ENCODE measurements at regions not wholly inside any gene's neighbourhood (a gene's known extent, or its start where the extent isn't known, plus 50 kb on each side); places are given as distances from the start of the nearest gene placed in this dataset.
A peak's percentile ranks its signal among the peaks of the same experiment; 100 is the strongest.
"Not testable (repeated sequence)": the region's sequence is repeated elsewhere in the genome, so short reads cannot be mapped to it uniquely, and the experiment has no call there.

DNA sequence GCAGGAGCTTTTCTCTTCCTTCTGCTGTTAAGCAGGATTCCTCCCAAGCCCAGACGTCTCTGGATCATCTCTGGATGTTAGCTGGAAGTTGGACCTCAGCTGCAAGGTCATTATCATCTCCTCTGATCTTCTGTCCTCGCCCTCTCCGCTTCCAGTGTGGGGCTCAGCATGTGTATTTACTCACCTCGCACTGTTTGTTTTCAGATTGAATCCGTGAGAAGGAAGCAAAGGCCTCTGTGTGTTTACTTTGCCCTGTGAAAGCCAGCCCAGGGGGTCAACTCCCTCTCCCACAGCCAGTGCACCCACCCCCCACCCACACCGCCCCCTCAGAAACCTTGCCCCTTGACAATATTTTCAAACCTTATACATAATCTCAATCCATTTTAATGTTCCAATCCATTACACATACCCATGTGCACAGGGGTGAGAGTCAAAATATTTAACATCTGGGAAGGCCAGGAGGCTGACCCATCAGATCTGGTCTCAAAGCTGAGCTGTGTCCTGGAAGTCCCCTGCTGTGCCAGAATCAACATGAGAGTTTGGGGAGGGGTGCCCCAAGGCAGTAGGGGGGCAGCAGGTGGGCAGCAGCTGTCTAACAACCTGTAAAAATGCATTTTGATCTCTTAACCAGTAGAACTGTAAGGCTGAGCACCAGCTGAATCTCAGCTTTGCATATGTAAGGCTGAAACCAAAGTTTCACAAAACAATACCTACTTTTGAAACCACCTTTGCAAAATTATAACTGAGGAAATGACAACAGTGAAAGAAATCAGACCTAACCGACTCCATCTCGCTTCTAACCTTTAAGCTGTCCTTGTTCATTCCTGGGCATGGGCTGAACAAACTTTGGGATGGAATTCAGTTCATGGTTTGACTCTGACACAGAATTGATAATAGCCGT, 157.9 kb downstream of the ZNF664 start:
- DNase-seq (ENCODE audit: low spot score), result peak; percentile 58

DNA sequence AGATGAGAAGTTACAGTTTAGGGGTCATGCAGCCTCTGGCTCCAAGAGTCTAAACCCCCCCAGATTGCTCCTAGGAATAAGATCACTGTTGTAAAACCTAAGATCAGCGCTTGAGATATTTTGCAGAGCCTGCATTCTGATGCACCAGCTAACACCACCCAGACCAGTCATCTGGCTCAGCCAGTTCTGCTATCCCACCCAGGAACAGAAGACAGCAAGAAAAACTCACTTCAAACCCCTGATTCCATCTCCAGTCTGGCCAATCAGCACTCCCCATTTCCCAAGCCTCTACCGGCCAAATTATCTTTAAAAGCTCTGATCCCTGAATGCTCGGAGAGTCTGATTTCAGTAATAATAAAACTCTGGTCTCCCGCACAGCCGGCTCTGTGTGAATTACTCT, 158.6 kb downstream of the ZNF664 start:
- DNase-seq (ENCODE audit: low spot score), result no peak

DNA sequence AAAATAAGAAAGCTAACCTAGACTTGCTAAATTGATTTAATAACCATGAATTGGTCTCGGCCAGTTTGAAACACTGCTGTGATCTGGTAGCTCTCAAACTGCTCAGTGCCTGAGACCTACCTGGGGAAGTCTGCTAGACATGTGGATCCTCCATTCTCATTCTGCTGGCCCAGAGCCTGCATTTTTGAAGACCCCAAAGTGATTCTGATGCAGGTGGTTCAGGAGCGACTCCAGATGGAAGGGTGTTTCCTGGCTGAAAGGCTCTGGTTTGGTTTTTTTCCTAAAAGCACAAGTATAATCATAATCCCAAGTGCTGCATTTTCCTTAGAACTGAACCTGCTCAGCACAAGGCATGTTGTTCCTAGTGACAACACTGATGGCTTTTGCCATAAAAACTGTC, 159.5 kb downstream of the ZNF664 start:
- DNase-seq (ENCODE audit: low spot score), result no peak

DNA sequence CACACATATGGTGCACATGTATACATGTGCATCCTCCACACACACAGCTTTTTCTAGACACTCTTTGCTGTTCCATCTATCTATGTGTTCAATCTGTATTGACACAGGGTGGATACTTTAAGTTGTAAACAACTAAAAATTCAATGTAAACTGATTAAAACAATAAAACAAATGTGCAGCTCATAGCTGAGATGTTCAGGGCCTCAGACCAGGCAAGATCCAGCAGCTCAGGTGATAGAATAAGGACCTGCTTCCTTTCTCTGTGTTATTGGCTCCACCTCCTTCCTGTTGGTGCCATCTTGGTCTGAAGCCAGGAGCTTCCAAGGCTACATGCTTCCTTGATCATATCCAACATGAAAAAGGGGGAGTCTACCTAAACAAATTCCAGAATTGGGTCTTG, 158.1 kb upstream of the RFLNA start:
- no peak for DNase-seq (ENCODE audit: low spot score)

DNA sequence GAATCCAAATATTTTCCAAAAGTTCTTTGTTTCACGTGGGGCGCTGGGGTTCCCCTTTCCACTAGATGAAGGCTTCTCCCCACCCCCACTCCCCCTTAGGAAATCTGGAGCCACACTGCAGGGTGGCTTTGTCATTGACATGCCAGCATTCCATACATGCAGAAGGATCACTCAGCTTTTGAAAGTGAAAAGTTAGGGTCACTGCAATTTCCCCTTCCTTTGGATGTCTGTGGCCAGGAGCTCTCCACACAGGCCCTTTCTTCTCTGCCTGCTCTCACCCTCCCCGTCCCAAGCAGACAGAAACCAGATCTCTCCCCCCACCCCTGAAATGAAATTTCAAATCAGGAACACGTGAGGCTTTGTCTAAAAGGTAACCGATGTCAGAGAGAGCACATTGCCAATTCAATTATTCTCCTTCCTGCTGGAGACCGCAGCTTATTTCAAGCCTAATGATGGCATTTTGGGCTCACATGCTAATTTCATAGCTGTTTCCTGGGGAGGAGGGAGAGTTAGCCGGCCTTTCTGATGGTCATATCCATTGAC, 153.9 kb upstream of the RFLNA start:
- DNase-seq (ENCODE audit: low spot score), result no peak

DNA sequence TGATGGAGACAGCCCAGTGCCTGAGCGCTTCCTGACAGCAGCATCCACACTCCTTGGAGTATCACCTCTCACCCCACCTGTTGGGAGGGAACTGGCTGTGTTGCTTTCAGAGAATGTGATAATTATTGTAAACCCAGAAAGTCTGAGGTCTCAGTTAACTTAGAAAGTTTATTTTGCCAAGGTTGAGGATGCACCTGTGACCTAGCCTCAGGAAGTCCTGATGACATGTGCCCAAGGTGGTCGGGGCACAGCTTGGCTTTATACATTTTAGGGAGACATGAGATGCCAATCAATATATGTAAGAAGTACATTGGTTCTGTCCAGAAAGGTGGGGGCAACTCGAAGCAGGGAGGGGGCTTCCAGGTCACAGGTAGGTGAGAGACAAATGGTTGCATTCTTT, 153.3 kb upstream of the RFLNA start:
- DNase-seq (ENCODE audit: low spot score), result not testable (repeated sequence)

DNA sequence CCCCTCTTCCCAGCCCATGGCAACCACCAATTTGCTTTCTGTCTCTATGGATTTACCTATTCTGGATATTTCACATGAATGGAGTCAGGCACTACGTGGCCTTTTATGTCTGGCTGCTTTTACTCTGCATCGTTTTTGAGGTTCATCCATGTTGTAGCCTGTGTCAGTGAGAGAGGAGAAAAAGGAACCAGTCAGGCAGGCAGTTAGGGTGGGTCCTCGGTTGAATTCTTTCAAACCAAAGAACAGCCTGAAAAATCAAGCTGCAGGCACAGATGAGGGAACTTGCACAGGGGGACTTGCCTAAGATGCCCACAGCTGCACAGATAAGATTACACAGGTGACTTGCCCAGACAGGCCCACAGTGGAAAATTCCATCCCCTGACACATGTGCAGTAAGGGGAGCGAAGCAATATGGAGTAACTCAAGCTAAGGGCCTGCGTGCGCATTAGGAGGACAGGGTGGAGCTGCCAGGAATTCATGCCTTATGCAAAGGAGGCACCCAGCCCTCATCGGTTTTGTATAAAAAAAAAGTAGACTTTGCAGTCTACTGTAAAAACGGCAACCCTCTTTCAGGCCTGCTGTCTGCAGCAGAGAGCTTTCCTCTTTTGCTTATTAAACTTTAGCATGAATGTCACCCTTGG, 152.4 kb upstream of the RFLNA start:
- no peak for DNase-seq (ENCODE audit: low spot score)

DNA sequence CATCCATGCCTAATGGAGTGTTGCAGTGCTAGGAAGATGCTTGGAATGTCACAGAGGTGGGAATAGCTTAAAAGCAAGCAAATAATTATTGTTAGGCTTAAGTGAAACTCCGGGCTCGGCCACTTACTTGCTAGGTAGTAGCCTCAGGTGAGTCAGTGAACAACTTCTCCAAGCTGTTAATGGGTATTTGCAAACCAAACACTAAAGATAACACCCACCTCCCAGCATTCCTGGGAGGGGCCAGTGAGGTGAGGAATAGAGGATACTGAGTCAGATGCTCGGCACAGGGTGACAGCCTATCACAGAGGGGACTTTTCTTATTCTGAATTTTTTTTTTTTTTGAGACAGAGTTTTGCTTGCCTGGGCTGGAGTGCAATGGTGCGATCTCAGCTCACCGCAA, 151.2 kb upstream of the RFLNA start:
- DNase-seq (ENCODE audit: low spot score), result no peak

DNA sequence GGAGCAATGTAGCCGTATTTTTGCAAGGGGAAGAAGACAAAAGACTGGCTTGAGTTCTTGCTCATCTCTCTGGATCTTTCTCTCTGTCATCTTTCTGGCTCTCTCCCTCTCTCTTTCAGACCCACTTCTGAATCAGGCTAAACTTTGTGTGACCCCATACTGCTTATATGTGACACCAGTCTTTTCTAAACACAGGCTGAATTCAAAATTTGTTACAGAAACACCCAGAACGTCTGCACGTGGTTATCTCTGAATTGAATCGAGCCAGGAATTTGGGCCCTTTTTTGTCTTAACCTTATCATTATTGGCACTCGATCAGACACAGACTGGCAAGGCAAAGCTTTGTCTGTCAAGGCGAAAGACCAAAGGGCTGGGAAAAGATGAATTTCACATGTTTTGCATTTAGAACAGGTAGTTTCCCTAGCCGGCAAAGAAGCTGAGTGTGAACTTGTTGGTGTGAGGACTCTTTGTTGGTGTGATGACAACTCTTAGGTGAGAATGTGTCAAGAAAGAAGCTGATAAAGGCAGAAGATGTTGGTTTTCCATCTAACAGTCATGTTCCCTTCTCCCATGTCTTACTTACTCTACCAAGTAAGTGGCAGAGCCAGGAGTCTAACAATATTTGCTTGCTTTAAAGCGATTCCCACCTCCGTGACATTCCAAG, 150.2 kb upstream of the RFLNA start:
- no peak for DNase-seq (ENCODE audit: low spot score)

DNA sequence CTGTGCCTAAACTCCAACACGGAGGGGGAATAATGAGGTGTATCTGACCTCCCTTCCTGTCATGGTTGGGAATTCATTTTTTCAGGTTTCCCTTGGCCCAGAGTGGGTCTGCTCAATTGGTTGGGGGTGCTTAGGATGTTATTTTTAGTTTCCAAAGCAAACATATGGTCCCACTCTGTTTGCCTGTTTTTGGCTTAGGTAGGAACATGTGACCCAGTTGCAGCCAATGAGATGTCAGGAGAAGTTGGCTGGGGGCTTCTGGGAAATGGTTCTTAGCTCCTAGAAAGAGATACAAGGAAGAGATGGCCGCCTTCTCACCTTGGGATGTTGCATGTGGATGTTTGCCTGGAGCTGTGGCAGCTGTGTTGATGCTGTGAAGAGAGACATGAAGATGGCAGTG, 147.9 kb upstream of the RFLNA start:
- no peak for DNase-seq (ENCODE audit: low spot score)

DNA sequence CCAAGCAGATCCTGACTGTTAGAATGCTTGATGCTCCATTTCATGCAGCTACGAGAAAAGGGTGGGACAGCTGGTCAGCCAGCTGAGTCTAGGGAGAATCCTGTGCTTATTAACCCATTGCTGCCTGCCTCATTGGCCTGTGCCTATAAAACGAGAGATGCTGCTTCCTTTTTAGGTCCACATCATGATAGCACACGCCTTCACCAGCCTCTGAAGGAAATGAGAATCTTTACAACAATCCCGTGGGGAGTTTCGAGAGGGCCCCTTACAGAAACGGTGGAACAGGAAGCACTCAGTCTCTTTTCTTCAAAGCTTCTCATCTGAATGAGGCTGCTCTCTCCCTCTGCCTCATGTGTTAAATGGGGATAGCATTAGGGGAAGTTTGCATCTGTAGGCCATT, 147.3 kb upstream of the RFLNA start:
- no peak for DNase-seq (ENCODE audit: low spot score)

DNA sequence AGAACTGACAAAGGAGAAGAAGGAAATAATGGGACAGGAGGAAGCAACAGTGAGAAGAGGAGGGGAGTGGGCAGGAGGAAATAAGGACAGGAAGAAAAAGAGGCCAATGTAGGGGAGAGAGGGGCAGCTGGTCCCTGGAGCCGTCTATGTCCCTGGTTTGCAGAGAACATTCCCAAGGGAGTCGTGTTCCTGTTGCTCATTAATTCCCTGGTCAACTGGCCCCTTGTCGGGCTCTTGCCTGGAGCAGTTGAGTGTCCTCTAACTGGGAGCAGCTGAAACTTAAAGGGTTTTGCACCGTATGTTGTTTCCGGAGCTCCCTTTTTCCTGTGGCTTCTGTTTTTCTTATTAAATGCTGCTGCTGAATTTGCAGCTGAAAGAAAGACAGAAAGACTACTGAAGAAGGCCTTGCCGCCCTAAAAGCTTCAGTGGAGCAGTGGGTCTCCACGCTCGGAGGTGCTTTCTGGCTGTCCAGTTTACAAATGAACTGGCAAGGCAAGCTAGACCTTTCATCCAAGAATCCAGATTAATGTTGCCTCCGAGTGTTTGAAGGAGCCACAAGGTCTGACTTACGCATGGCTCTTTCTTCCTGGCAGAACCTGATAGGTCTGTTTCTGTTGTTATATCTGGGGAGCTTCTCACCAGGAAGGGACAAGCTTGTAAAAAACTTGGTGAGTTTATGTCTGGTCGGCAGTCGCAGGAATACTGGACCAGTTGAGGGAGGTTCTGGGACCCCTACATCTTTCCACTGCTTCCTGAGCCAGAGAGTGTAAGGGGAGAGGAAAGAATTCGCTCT, 146.2 kb upstream of the RFLNA start:
- no peak for DNase-seq (ENCODE audit: low spot score)

DNA sequence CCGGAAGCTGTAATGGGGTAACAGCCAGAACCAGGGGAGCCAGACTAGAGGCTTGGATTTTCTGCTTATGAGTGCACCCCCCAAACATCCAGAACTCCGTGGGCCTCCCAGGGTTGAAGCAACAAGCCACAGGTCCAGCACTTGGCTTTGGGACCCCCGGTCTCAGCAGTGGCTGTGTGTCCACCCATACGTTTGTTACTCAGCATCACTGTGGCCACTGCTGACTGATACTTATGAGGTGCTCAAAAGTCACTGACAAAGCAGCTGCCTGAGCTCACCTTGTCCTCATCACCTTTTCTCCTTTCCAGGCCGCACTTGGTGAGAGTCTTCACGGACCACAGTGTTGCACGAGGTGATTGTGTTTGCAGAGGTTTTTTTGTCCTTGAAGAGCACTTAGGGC, 145.6 kb upstream of the RFLNA start:
- DNase-seq (ENCODE audit: low spot score), result no peak

DNA sequence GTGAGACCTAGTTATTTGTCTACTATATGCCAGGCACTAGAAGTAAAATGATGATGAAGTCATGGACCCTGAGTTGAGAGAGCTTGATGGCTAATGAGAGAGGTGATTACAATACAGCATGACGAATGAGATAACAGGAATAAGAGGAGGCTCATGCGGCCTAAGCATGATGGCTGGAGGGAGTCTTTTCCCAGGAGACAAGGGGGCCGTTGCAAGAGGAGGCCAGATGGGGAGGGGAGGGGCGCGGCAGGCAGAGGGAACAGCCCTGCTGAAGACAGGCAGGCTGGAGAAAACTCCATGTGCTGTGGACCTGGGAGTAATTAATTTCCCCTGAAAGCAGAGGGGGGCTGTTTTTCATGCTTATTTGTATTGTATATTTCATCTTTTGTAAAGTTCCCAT, 144.7 kb upstream of the RFLNA start:
- DNase-seq (ENCODE audit: low spot score), result no peak

DNA sequence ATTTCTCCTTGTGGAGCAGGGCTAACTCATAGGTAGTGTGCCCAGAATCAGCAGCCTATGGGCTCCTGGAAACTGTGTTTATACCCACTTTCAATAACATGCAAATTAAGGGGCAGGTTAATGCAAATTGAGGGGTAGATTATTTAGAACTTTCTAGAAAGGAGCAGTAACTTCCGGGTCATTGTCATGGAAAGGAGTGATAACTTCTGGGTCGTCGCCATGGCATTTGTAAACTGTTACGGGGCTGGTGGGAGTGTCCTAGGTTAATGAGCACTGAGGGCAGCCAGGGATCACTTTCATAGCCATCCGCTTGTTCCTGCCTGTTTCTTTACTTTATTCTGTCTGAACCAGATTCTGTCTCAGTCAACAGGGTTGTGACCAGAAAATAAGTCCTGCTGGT, 143.3 kb upstream of the RFLNA start:
- DNase-seq (ENCODE audit: low spot score), result no peak

DNA sequence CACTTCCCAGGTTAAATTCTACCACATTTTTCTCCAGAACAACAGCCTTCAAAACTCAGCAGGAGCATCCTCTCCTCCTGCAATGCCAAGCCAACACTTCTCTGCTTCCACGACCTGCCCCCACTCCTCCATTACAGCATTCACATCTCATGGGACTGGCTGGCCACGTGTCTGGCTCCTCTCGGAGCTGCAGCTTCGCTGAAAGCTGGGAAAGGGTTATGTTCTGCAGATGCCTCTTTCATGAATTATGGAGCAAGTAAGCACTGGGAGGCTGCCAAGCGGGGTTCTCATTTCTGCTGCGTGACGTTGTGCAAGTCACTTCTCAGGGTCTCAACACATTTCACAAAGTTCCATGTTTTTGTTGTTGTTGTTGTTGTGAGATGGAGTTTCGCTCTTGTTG, 142.2 kb upstream of the RFLNA start:
- DNase-seq (ENCODE audit: low spot score), result no peak

DNA sequence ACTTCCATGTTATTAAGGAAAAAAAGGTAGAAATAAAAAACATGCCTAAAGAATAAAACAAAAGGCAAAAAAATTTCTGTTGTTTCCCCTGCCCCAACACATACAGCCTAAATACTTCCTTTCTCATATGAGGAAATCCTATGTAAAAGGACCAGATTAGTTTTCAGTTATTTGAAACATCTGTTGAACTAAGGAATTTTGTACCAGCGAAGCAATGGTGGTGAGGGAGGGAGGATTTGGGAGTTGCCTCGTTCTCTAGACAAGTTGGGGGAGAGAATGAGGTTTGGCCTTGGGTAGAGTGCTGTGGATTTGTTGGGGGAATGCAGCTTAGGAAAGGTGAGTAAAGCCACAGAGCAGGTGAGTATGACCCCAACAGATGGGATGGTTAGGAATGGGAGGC, 141.5 kb upstream of the RFLNA start:
- DNase-seq (ENCODE audit: low spot score), result no peak

DNA sequence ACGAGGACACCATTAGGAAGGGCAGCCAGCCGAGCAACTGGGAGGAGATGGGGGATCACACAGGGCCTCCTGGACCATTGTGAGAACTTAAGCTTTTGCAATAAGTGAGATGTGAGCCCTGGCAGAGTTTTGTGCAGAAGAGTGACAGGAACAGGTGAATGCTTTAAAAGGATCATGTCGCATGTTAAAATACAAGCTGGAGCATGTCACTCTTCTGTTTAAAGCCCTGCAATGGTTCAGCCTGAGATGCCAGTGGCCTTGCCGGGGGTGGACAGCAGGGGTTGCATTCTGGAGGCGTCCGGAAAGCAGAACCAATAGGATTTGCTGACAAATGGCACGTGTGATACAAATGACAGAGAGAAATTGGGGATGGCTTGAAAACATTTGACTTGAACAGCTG, 137.5 kb upstream of the RFLNA start:
- DNase-seq (ENCODE audit: low spot score), result no peak

DNA sequence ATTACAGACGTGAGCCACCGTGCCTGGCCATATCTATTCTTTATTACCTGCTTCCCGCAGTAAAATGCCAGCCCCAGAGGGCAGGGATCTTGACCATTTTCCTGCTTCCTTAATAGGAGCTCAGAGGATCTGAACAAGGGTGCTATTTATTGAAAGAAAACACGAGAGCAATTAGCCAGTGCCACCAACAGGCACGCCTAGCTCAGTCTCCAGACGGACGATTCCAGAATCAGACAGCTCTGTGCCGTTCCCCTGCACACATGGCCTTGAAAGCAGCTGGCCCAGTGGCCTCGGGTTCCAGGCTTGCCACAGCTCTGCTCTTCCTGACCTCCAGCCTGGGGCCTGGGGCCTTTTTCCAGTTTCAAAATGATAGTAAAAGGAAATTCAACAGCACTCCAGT, 135.2 kb upstream of the RFLNA start:
- no peak for DNase-seq (ENCODE audit: low spot score)

DNA sequence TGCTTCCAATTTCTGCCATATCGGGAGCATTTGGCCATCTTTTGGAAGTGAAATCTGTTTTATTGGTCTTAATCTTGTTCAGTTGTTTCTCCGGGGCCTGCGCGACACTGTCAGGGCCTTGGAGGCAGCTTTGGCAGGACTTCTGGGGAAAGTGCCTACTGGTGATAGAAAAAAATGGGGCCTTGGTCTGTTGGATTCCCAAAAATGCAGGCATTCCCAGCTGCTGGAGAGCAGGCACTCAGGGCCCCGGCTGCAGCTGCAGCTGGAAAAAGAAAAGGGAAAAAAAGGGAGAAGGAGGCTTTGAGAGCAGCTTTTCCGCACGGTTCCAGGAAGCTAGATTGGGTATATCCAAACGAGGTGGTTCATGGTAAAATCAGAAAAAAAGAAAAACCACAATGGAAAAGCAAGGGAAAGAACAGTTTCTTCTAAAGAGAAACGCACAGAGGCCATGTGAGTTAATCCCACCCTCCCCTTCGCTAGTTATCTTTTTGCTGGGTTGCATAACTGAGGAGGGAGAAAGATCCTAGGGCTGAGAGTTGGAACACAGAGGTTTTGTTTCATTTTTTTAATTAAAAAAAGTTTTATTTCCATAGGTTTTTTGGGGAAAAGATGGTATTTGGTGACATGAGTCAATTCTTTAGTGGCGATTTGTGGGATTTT, 134.7 kb upstream of the RFLNA start:
- DNase-seq (ENCODE audit: low spot score), result no peak

DNA sequence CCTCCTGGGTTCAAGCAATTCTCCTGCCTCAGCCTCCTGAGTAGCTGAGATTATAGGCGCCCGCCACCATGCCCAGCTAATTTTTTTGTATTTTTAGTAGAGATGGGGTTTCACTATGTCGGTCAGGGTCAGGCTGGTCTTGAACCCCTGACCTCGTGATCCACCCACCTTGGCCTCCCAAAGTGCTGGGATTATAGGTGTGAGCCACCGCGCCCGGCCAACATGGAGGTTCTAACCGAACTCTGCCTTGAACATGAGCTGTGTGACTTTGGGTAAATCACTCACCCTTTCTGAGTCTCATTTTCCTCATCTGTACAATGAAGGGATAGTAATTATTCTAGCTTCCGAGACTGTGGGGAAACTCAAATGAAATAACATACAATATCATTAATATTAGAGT, 133.5 kb upstream of the RFLNA start:
- DNase-seq (ENCODE audit: low spot score), result not testable (repeated sequence)

All from HuH-7 (cell line).